Mesenchymal stem cell (in vitro differentiated cells and primary cell): ENCODE measurements at regions not wholly inside any gene's neighbourhood (a gene's known extent, or its start where the extent isn't known, plus 50 kb on each side); places are given as distances from the start of the nearest gene placed in this dataset.
"Not testable (repeated sequence)": the region's sequence is repeated elsewhere in the genome, so short reads cannot be mapped to it uniquely, and the experiment has no call there.

Experiments used
- DNase-seq: peaks from one replicate; pipeline ENCODE4 v3.0.0-alpha.2; 2013
- H2AFZ ChIP-seq: one replicate; pipeline ENCODE4 v1.6.1; 2013; ENCODE audit warnings: low read depth, mild to moderate bottlenecking, control low read depth, inconsistent platforms, low read length, moderate library complexity
- H2AK5ac ChIP-seq: 2 replicates; pipeline ENCODE4 v1.6.1; 2013; ENCODE audit warnings: low read length, moderate library complexity, mild to moderate bottlenecking, inconsistent platforms; ENCODE audit not compliant: severe bottlenecking
- H2BK120ac ChIP-seq: one replicate; pipeline ENCODE4 v1.6.1; 2013; ENCODE audit warnings: low read depth, mild to moderate bottlenecking, inconsistent platforms, low read length, moderate library complexity
- H2BK12ac ChIP-seq, 2 experiments: one replicate each; pipeline ENCODE4 v1.6.1; 2013; ENCODE audit warnings: inconsistent platforms in 2 of 2, low read length in 2 of 2, mild to moderate bottlenecking in 2 of 2, moderate library complexity in 2 of 2, control low read depth in 1 of 2
- H2BK15ac ChIP-seq: one replicate; pipeline ENCODE4 v1.6.1; 2013; ENCODE audit warnings: mild to moderate bottlenecking, low read depth, inconsistent platforms; ENCODE audit not compliant: poor library complexity, severe bottlenecking
- H2BK5ac ChIP-seq: 2 replicates; pipeline ENCODE4 v1.6.1; 2013; ENCODE audit warnings: low read depth, mild to moderate bottlenecking, low read length, control low read depth, inconsistent platforms; ENCODE audit not compliant: poor library complexity, severe bottlenecking
- H3K14ac ChIP-seq, 2 experiments: one replicate each; pipeline ENCODE4 v1.6.1; 2013; ENCODE audit warnings: inconsistent platforms in 2 of 2, low read length in 2 of 2, control low read depth in 1 of 2, mild to moderate bottlenecking in 1 of 2, moderate library complexity in 1 of 2
- H3K18ac ChIP-seq, 2 experiments: one replicate each; pipeline ENCODE4 v1.6.1; 2013; ENCODE audit warnings: inconsistent platforms in 2 of 2, low read length in 2 of 2, control low read depth in 1 of 2, low read depth in 1 of 2, mild to moderate bottlenecking in 1 of 2
- H3K23ac ChIP-seq, 2 experiments: one replicate each; pipeline ENCODE4 v1.6.1; 2013; ENCODE audit warnings: inconsistent platforms in 2 of 2, low read length in 2 of 2, mild to moderate bottlenecking in 2 of 2, moderate library complexity in 2 of 2, control low read depth in 1 of 2
- H3K27ac ChIP-seq: 2 replicates; pipeline ENCODE4 v1.5.1; 2013; ENCODE audit warnings: mild to moderate bottlenecking, moderate library complexity, low read length, control low read depth, inconsistent platforms; ENCODE audit not compliant: poor library complexity, severe bottlenecking
- H3K27me3 ChIP-seq, 2 experiments: 2 replicates each; pipeline versions ENCODE4 v1.6.1 to v1.7.0; 2013; ENCODE audit warnings: low read length in 2 of 2, mild to moderate bottlenecking in 2 of 2, moderate library complexity in 2 of 2, control low read depth in 1 of 2, inconsistent platforms in 1 of 2; ENCODE audit not compliant: control insufficient read depth in 1 of 2, insufficient read depth in 1 of 2
- H3K36me3 ChIP-seq, 2 experiments: 2 replicates each; pipeline versions ENCODE4 v1.6.1 to v1.7.0; 2013; ENCODE audit warnings: low read length in 2 of 2, control low read depth in 1 of 2, inconsistent platforms in 1 of 2, low read depth in 1 of 2, mild to moderate bottlenecking in 1 of 2; ENCODE audit not compliant: insufficient read depth in 2 of 2, control insufficient read depth in 1 of 2
- H3K4ac ChIP-seq, 2 experiments: one replicate each; pipeline ENCODE4 v1.6.1; 2013; ENCODE audit warnings: inconsistent platforms in 2 of 2, low read length in 2 of 2, mild to moderate bottlenecking in 2 of 2, moderate library complexity in 2 of 2, control low read depth in 1 of 2, low read depth in 1 of 2
- H3K4me1 ChIP-seq: 2 replicates; pipeline ENCODE4 v1.6.1; 2013; ENCODE audit warnings: low read depth, low read length, control low read depth; ENCODE audit not compliant: control insufficient read depth, insufficient read depth
- H3K4me2 ChIP-seq: 2 replicates; pipeline ENCODE4 v1.6.1; 2013; ENCODE audit warnings: low read length, mild to moderate bottlenecking, inconsistent platforms; ENCODE audit not compliant: poor library complexity, severe bottlenecking
- H3K4me3 ChIP-seq, 2 experiments: 2 replicates each; pipeline versions ENCODE4 v1.5.1 to v1.7.0; 2013; ENCODE audit warnings: low read length in 2 of 2, mild to moderate bottlenecking in 2 of 2, control low read depth in 1 of 2, low read depth in 1 of 2; ENCODE audit not compliant: insufficient read depth in 1 of 2
- H3K79me1 ChIP-seq: replicated peaks from 2 replicates; pipeline ENCODE4 v1.6.1; 2013; ENCODE audit warnings: mild to moderate bottlenecking, control low read depth, low read length, inconsistent platforms; ENCODE audit not compliant: poor library complexity, severe bottlenecking
- H3K9ac ChIP-seq: 2 replicates; pipeline ENCODE4 v1.7.0; 2013; ENCODE audit warnings: mild to moderate bottlenecking, low read length, moderate library complexity
- H3K9me3 ChIP-seq: 2 replicates; pipeline ENCODE4 v1.7.0; 2013; ENCODE audit warnings: mild to moderate bottlenecking, low read length; ENCODE audit not compliant: control insufficient read depth
- H4K8ac ChIP-seq: one replicate; pipeline ENCODE4 v1.6.1; 2013; ENCODE audit warnings: inconsistent platforms, mild to moderate bottlenecking, low read length, moderate library complexity
- H4K91ac ChIP-seq: one replicate; pipeline ENCODE4 v1.6.1; 2013; ENCODE audit warnings: mild to moderate bottlenecking, low read length, inconsistent platforms
- WGBS: methylation state at CpG from one replicate; pipeline ENCODE4 v1.1.7; 2013; ENCODE audit warnings: mixed read lengths; 5-methylcytosine and 5-hydroxymethylcytosine counted together

- not testable (repeated sequence) for H3K9me3 ChIP-seq, H3K4me2 ChIP-seq, H3K79me1 ChIP-seq, H3K4ac ChIP-seq, H3K4me3 ChIP-seq, H2AK5ac ChIP-seq, H3K27ac ChIP-seq, H3K27me3 ChIP-seq, H2BK12ac ChIP-seq, H3K18ac ChIP-seq, H2BK15ac ChIP-seq, H2BK120ac ChIP-seq, H2AFZ ChIP-seq, H4K91ac ChIP-seq, H2BK5ac ChIP-seq, H3K14ac ChIP-seq, DNase-seq, H4K8ac ChIP-seq, H3K23ac ChIP-seq, H3K9ac ChIP-seq, H3K4me1 ChIP-seq
- WGBS: 81% methylated on average over 7 of the region's 7 CpGs
- peaks cover 11 to 22% of the 10 kb centered on the region in 2 experiments for H3K36me3 ChIP-seq
Observed at GRCh38 chr6:57946084-57946768, 628.8 kb downstream of the PRIM2 start.

GRCh38 chr6:57946769-57947091 lies 629.3 kb downstream of the PRIM2 start:
- WGBS: over 99% methylated on average over 6 of the region's 11 CpGs
- not testable (repeated sequence) for H3K4ac ChIP-seq, H3K14ac ChIP-seq, H3K79me1 ChIP-seq, H3K27ac ChIP-seq, H3K4me3 ChIP-seq, H4K8ac ChIP-seq, H2BK5ac ChIP-seq, H2BK120ac ChIP-seq, H2BK15ac ChIP-seq, H3K9me3 ChIP-seq, H3K27me3 ChIP-seq, H3K23ac ChIP-seq, H3K4me2 ChIP-seq, H3K9ac ChIP-seq, H3K18ac ChIP-seq, H2BK12ac ChIP-seq, H4K91ac ChIP-seq, H2AFZ ChIP-seq, DNase-seq, H2AK5ac ChIP-seq, H3K4me1 ChIP-seq
- H3K36me3 ChIP-seq: peaks cover 13 to 22% of the 10 kb centered on the region in 2 experiments

- not testable (repeated sequence) for H2BK120ac ChIP-seq, H2AK5ac ChIP-seq, H2BK5ac ChIP-seq, H2AFZ ChIP-seq, H4K91ac ChIP-seq, H3K79me1 ChIP-seq, DNase-seq, H3K14ac ChIP-seq, H3K27me3 ChIP-seq, H3K4ac ChIP-seq, H2BK15ac ChIP-seq, H3K9ac ChIP-seq, H3K23ac ChIP-seq, H3K4me3 ChIP-seq, H4K8ac ChIP-seq, H3K9me3 ChIP-seq, H3K4me1 ChIP-seq, H3K4me2 ChIP-seq, H2BK12ac ChIP-seq, H3K27ac ChIP-seq, H3K18ac ChIP-seq
- H3K36me3 ChIP-seq: peaks cover 13 to 22% of the 10 kb centered on the region in 2 experiments
- no CpG with 5 or more reads among the region's 2 CpGs for WGBS
Observed at GRCh38 chr6:57948481-57948880, 631.1 kb downstream of the PRIM2 start.

GRCh38 chr6:57950430-57950829 lies 633.0 kb downstream of the PRIM2 start:
- H3K23ac ChIP-seq, DNase-seq, H3K27ac ChIP-seq, H3K9me3 ChIP-seq, H2AFZ ChIP-seq, H3K4me1 ChIP-seq, H2AK5ac ChIP-seq, H3K27me3 ChIP-seq, H3K4me3 ChIP-seq, H3K14ac ChIP-seq, H2BK120ac ChIP-seq, H4K8ac ChIP-seq, H4K91ac ChIP-seq, H3K4me2 ChIP-seq, H2BK12ac ChIP-seq, H3K79me1 ChIP-seq, H3K18ac ChIP-seq, H2BK15ac ChIP-seq, H3K4ac ChIP-seq, H3K9ac ChIP-seq, H2BK5ac ChIP-seq: not testable (repeated sequence)
- WGBS: 96% methylated on average over 4 of the region's 4 CpGs
- peaks cover 13 to 22% of the 10 kb centered on the region in 2 experiments for H3K36me3 ChIP-seq
